Upper lobe of right lung (tissue), 1 donor: ENCODE measurements at regions not wholly inside any gene's neighbourhood (a gene's known extent, or its start where the extent isn't known, plus 50 kb on each side); places are given as distances from the start of the nearest gene placed in this dataset.

Experiments used
- ATAC-seq: fragments of 200-7000 bp; cut with Tn5 transposase; one replicate; pipeline ENCODE4 v1.9.1; 2020; ENCODE audit warnings: mild to moderate bottlenecking, moderate library complexity
- DNase-seq: peaks from one replicate; pipeline ENCODE4 v3.0.0-alpha.2; 2020
- H3K27ac ChIP-seq: fragments of 200-600 bp; one replicate; pipeline ENCODE4 v1.8.0; 2022
- H3K27me3 ChIP-seq: fragments of 200-600 bp; one replicate; pipeline ENCODE4 v1.8.0; 2022; ENCODE audit warnings: mild to moderate bottlenecking
- H3K36me3 ChIP-seq: fragments of 200-600 bp; one replicate; pipeline ENCODE4 v1.8.0; 2022
- H3K4me1 ChIP-seq: fragments of 200-600 bp; one replicate; pipeline ENCODE4 v1.8.0; 2022
- H3K4me3 ChIP-seq: fragments of 200-600 bp; one replicate; pipeline ENCODE4 v1.8.0; 2022; ENCODE audit warnings: mild to moderate bottlenecking
- H3K9me3 ChIP-seq: fragments of 200-600 bp; one replicate; pipeline ENCODE4 v1.8.0; 2022
- CTCF ChIP-seq: fragments of 200-600 bp; IDR thresholded peaks from one replicate; pipeline ENCODE4 v1.8.0; 2022; ENCODE audit warnings: antibody characterized with exemption
- intact Hi-C: fragments of 100-400 bp; cut with DNase I; formaldehyde crosslinking; loops from one replicate; pipeline ENCODE4 v1.11.0; 2022
- donor health status: DM: no; HTN: yes; CAD: no; lungs with severe emphysema.

GRCh38 chr18:73023975-73024374, 156.2 kb upstream of the NETO1 start:
- DNase-seq = no peak
- ATAC-seq = no peak
- Histone ChIP-seq H3K9me3 (no peaks in the 10 kb centered on the region), H3K4me1 (no peaks in the 10 kb centered on the region), H3K27me3 (no peaks in the 10 kb centered on the region), H3K27ac (no peak overlapping the region), H3K4me3 (no peak overlapping the region), H3K36me3 (no peaks in the 10 kb centered on the region)
- no peak for TF ChIP-seq CTCF
- intact Hi-C loops = no loop called here

GRCh38 chr18:73009691-73010090, 141.9 kb upstream of the NETO1 start:
- Histone ChIP-seq H3K9me3 (no peaks in the 10 kb centered on the region), H3K4me1 (no peaks in the 10 kb centered on the region), H3K4me3 (no peak overlapping the region), H3K27me3 (no peaks in the 10 kb centered on the region), H3K36me3 (no peaks in the 10 kb centered on the region), H3K27ac (no peak overlapping the region)
- TF ChIP-seq CTCF = no peak
- intact Hi-C loops = no loop called here
- ATAC-seq (no peak), DNase-seq (no peak)

GRCh38 chr18:73007915-73008308, 140.1 kb upstream of the NETO1 start:
- Histone ChIP-seq H3K4me1 (no peaks in the 10 kb centered on the region), H3K36me3 (no peaks in the 10 kb centered on the region), H3K27me3 (no peaks in the 10 kb centered on the region), H3K4me3 (no peak overlapping the region), H3K27ac (no peak overlapping the region), H3K9me3 (no peaks in the 10 kb centered on the region)
- no peak for TF ChIP-seq CTCF
- intact Hi-C loops = no loop called here
- ATAC-seq (no peak), DNase-seq (no peak)

- Histone ChIP-seq H3K36me3 (no peaks in the 10 kb centered on the region), H3K4me3 (no peak overlapping the region), H3K9me3 (no peaks in the 10 kb centered on the region), H3K27ac (no peak overlapping the region), H3K4me1 (no peaks in the 10 kb centered on the region), H3K27me3 (no peaks in the 10 kb centered on the region)
- intact Hi-C loops = no loop called here
- DNase-seq = no peak
- TF ChIP-seq CTCF = no peak
- ATAC-seq = no peak
Observed at GRCh38 chr18:73007195-73007914, 139.6 kb upstream of the NETO1 start.

GRCh38 chr18:73006331-73006730, 138.5 kb upstream of the NETO1 start:
- TF ChIP-seq CTCF = no peak
- H3K27ac ChIP-seq = no peak overlapping the region
- intact Hi-C loops = no loop called here
- H3K9me3 ChIP-seq = no peaks in the 10 kb centered on the region
- no peaks in the 10 kb centered on the region for H3K27me3 ChIP-seq
- DNase-seq (no peak), ATAC-seq (no peak)
- H3K4me3 ChIP-seq = no peak overlapping the region
- no peaks in the 10 kb centered on the region for H3K4me1 ChIP-seq
- H3K36me3 ChIP-seq = no peaks in the 10 kb centered on the region

GRCh38 chr18:73004260-73004659, 136.5 kb upstream of the NETO1 start:
- DNase-seq (no peak), ATAC-seq (no peak)
- no peak overlapping the region for H3K4me3 ChIP-seq
- TF ChIP-seq CTCF = no peak
- no peak overlapping the region for H3K27ac ChIP-seq
- H3K27me3 ChIP-seq = no peaks in the 10 kb centered on the region
- H3K9me3 ChIP-seq = no peaks in the 10 kb centered on the region
- H3K4me1 ChIP-seq = no peaks in the 10 kb centered on the region
- intact Hi-C loops = no loop called here
- no peaks in the 10 kb centered on the region for H3K36me3 ChIP-seq
